Ovary (tissue), 7 donors: ENCODE measurements at regions not wholly inside any gene's neighbourhood (a gene's known extent, or its start where the extent isn't known, plus 50 kb on each side); places are given as distances from the start of the nearest gene placed in this dataset.

ENCODE experiments used
- DNase-seq, 5 donors: peaks; one replicate each; pipeline ENCODE4 v3.0.0-alpha.2; 2019 to 2020
- H3K27ac ChIP-seq, 2 donors: fragments of 200-600 bp; one replicate each; pipeline versions ENCODE4 v1.5.1 to v1.8.0; 2019 to 2022
- H3K27me3 ChIP-seq: fragments of 200-600 bp; one replicate; pipeline ENCODE4 v1.8.0; 2022
- H3K36me3 ChIP-seq: fragments of 200-600 bp; sonication (generic); one replicate; pipeline ENCODE4 v1.5.1; 2019
- H3K4me1 ChIP-seq: one replicate; pipeline ENCODE4 v1.8.1; 2013; ENCODE audit warnings: mild to moderate bottlenecking, moderate library complexity; ENCODE audit not compliant: insufficient read depth
- H3K4me3 ChIP-seq: fragments of 200-600 bp; sonication (generic); one replicate; pipeline ENCODE4 v1.5.1; 2017
- H3K9me3 ChIP-seq, 2 donors: fragments of 200-600 bp in 1 of 2; sonication (generic) in 1 of 2; one replicate each; pipeline versions ENCODE4 v1.5.1 to v1.8.1; 2013 to 2019; ENCODE audit warnings: mild to moderate bottlenecking in 1 of 2, moderate library complexity in 1 of 2
- EP300 ChIP-seq: sonication (generic); formaldehyde crosslinking; IDR thresholded peaks from one replicate; pipeline ENCODE4 v1.6.1; 2017; ENCODE audit warnings: antibody characterized with exemption
- POLR2A ChIP-seq: fragments of 450-650 bp; IDR thresholded peaks from one replicate; pipeline ENCODE4 v1.6.1; 2017; ENCODE audit warnings: antibody characterized with exemption, mild to moderate bottlenecking, moderate library complexity
- WGBS, 3 donors: extraction: QIAGEN DNeasy Blood & Tissue Kit in 1 of 3; methylation state at CpG; one replicate each; pipeline versions ENCODE4 v1.1.5 to v1.1.7; 2013 to 2017; 5-methylcytosine and 5-hydroxymethylcytosine counted together
- intact Hi-C, 4 donors: fragments of 100-400 bp; cut with DNase I; formaldehyde crosslinking; loops; one replicate each; pipeline versions ENCODE4 v1.11.0 to v1.15.1; 2022 to 2023
- TF ChIP-seq, protein P1 (sequence below), 3 donors: fragments of 450-650 bp in 2 of 3; fragments of 200-600 bp in 1 of 3; IDR thresholded peaks; one replicate each; pipeline versions ENCODE4 v1.5.1 to v1.8.0; 2016 to 2022; ENCODE audit warnings: antibody characterized with exemption in 3 of 3, mild to moderate bottlenecking in 1 of 3
- donor health status: DM: no; HTN: no; CAD: no; lungs with moderate emphysema.
- donor health status: DM: no; HTN: no; CAD: no.
- donor health status: Bipolar disorder and iron deficiency.
- donor health status: DM: no; HTN: no; CAD: no.
- donor health status: DM: yes; HTN: yes; CAD: no.

DNA sequence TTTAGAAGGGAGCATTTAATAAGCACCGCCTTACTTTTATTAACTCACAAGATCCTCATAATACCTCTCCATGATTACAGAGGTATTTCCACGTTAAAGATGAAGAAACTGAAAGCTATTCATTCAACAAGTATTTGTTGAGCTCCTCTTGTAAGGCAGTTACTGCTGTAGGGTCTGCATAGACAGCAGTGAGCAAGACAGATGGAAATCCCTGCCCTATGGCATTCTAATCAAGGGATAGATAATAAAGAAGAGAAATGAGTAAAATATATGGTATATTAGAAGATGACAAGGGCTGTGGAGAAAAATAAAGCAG, 77.8 kb upstream of the CTNNBL1 start:
- TF ChIP-seq POLR2A (no peak), EP300 (no peak)
- TF ChIP-seq, protein P1, sequence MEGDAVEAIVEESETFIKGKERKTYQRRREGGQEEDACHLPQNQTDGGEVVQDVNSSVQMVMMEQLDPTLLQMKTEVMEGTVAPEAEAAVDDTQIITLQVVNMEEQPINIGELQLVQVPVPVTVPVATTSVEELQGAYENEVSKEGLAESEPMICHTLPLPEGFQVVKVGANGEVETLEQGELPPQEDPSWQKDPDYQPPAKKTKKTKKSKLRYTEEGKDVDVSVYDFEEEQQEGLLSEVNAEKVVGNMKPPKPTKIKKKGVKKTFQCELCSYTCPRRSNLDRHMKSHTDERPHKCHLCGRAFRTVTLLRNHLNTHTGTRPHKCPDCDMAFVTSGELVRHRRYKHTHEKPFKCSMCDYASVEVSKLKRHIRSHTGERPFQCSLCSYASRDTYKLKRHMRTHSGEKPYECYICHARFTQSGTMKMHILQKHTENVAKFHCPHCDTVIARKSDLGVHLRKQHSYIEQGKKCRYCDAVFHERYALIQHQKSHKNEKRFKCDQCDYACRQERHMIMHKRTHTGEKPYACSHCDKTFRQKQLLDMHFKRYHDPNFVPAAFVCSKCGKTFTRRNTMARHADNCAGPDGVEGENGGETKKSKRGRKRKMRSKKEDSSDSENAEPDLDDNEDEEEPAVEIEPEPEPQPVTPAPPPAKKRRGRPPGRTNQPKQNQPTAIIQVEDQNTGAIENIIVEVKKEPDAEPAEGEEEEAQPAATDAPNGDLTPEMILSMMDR (IDR thresholded peaks at IDR 0.05): no peak
- intact Hi-C loops: no loop called here
- no peaks in the 10 kb centered on the region for H3K4me1 ChIP-seq
- WGBS, 3 donors: 10 to 44% (median 41%) methylated on average over 2 of the region's 2 CpGs
- H3K4me3 ChIP-seq: no peak overlapping the region
- no peaks in the 10 kb centered on the region for H3K36me3 ChIP-seq
- DNase-seq: no peak
- no peak overlapping the region for H3K27ac ChIP-seq
- no peaks in the 10 kb centered on the region for H3K9me3 ChIP-seq
- no peaks in the 10 kb centered on the region for H3K27me3 ChIP-seq

DNA sequence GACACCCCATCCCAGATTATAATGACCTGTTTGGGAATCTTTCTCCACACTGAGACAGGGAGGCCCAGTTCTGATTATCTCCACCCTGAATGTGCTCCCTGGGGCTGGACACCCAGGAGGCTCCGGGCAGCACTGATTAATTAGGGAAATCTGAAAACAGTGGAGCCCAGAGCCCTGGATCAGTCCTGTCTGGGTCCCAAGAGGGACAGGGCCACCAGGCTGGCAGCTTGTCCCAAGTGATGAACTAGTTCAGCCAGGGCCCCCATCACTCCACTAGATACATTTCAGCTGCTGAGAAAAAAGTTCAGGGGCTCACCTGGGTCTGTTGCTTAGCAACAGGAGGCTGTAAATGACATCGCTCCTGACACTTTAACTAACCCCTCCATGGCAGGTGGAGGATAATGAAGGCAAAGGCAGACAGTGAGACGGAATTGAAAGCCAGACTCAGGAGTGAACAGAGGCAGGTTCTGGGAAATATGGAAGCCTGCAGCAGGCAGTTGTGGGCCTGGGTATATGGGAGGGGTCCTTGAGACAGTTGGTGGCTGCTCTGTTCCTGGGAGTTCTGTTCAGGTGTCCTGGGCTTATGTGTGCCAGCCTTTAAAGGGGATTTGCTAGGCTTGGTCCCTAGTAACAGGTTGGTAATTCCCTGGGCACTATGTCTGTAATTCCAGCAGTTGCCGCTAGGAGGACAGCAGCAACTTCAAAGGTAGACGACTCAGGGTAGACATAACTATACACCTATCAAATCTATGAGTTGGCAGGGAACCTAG, 78.3 kb upstream of the CTNNBL1 start:
- no peaks in the 10 kb centered on the region for H3K9me3 ChIP-seq
- no peak for DNase-seq
- intact Hi-C loops: no loop called here

DNA sequence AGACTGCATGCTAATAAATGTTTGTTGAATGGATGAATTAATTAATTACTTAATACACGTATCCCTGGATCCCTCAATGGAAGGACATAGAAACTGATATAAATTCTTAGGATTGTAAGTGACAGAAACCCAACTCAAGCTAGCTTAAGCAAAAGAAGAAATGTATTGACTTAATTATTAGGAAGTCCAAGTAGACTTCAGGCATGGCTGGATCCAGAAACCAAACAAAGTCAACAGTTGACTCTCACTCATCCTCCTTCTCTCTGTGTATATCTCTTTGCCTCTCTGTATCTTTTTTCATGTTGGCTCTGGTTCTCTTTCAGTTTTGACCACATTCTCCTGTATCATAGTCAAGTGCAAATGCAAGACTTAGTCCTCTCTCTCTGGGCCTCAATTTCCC, 82.0 kb upstream of the CTNNBL1 start:
- intact Hi-C loops: no loop called here
- H3K27ac ChIP-seq: no peak overlapping the region
- H3K27me3 ChIP-seq: no peaks in the 10 kb centered on the region
- no peaks in the 10 kb centered on the region for H3K4me1 ChIP-seq
- TF ChIP-seq POLR2A: no peak
- TF ChIP-seq, protein P1 (IDR thresholded peaks at IDR 0.05): no peak
- no peak for TF ChIP-seq EP300
- WGBS, 3 donors: 70 to 81% (median 72%) methylated on average over 1 of the region's 1 CpG
- H3K4me3 ChIP-seq: no peak overlapping the region
- DNase-seq: no peak
- H3K9me3 ChIP-seq: no peaks in the 10 kb centered on the region
- no peaks in the 10 kb centered on the region for H3K36me3 ChIP-seq

More for the DNA sequence above, 78.3 kb upstream of the CTNNBL1 start:
- Histone ChIP-seq H3K36me3 (no peaks in the 10 kb centered on the region), H3K27ac (no peak overlapping the region), H3K27me3 (no peaks in the 10 kb centered on the region), H3K4me3 (no peak overlapping the region), H3K4me1 (no peaks in the 10 kb centered on the region)
- TF ChIP-seq EP300 (no peak), POLR2A (no peak)
- TF ChIP-seq, protein P1 (IDR thresholded peaks at IDR 0.05): no peak
- 31 to 39% (median 36%) methylated on average over 5 of the region's 5 CpGs for WGBS, 3 donors

DNA sequence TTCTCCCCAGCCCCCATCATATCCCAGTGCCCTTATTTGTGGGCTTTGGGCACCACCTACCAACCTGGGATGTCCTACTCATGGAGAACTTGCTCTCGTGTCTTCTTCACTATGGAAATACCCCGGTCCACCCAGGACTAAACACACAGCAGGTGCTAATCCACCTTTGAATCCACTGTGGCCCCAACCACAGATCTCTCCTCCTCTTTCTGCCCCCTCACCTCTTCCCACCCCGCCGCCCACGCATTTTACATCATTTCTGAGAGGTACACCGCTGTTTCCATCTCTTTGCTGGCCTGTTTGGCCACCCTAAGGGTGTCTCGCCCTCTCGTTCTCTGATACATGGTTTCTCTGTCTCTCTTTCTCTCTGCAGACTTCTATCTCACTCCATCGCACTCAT, 82.5 kb upstream of the CTNNBL1 start:
- H3K4me1 ChIP-seq: no peaks in the 10 kb centered on the region
- no peaks in the 10 kb centered on the region for H3K27me3 ChIP-seq
- 73 to 82% (median 78%) methylated on average over 9 of the region's 9 CpGs for WGBS, 3 donors
- H3K4me3 ChIP-seq: no peak overlapping the region
- DNase-seq: no peak
- no peak overlapping the region for H3K27ac ChIP-seq
- no peaks in the 10 kb centered on the region for H3K9me3 ChIP-seq
- TF ChIP-seq POLR2A: no peak
- TF ChIP-seq, protein P1 (IDR thresholded peaks at IDR 0.05): no peak
- no peak for TF ChIP-seq EP300
- intact Hi-C loops: no loop called here
- no peaks in the 10 kb centered on the region for H3K36me3 ChIP-seq
